Stimulated activated naive CD8-positive, alpha-beta T cell treated with anti-CD3 and anti-CD28 coated beads, Interleukin-15, amount 100 ng/mL, for 72 hours (primary cell): ENCODE measurements at regions not wholly inside any gene's neighbourhood (a gene's known extent, or its start where the extent isn't known, plus 50 kb on each side); places are given as distances from the start of the nearest gene placed in this dataset.
"Not testable (repeated sequence)": the region's sequence is repeated elsewhere in the genome, so short reads cannot be mapped to it uniquely, and the experiment has no call there.

Experiments used
- ATAC-seq: fragments of 150-1000 bp; cut with Tn5 transposase; 2 replicates; pipeline ENCODE4 v1.10.0; 2021; ENCODE audit warnings: mild to moderate bottlenecking, moderate library complexity
- DNase-seq, 2 donors: peaks; one replicate each; pipeline ENCODE4 v3.0.0; 2021 to 2022
- H3K27ac Mint-ChIP-seq, 2 donors: one replicate each; pipeline ENCODE4 v1.8.0; 2022; ENCODE audit warnings: mild to moderate bottlenecking in 2 of 2, mixed read lengths in 2 of 2, moderate library complexity in 2 of 2
- H3K27me3 Mint-ChIP-seq: one replicate; pipeline ENCODE4 v1.8.0; 2022; ENCODE audit warnings: mixed read lengths
- H3K4me1 Mint-ChIP-seq: one replicate; pipeline ENCODE4 v1.8.0; 2022; ENCODE audit warnings: mild to moderate bottlenecking, mixed read lengths
- H3K4me3 Mint-ChIP-seq, 2 donors: one replicate each; pipeline ENCODE4 v1.8.0; 2022; ENCODE audit warnings: mild to moderate bottlenecking in 2 of 2, mixed read lengths in 2 of 2, moderate library complexity in 1 of 2
- H3K9me3 Mint-ChIP-seq, 2 donors: one replicate each; pipeline ENCODE4 v1.8.0; 2022; ENCODE audit warnings: mixed read lengths in 2 of 2

- Mint-ChIP-seq H3K27ac (no peak overlapping the region), H3K4me1 (no peaks in the 10 kb centered on the region), H3K4me3 (no peak overlapping the region), H3K27me3 (no peaks in the 10 kb centered on the region), H3K9me3 (no peaks in the 10 kb centered on the region)
- no peak for DNase-seq
- no peak for ATAC-seq
Observed at GRCh38 chr12:25694072-25694471, 141.0 kb upstream of the LMNTD1 start.

GRCh38 chr12:25695574-25695973 lies 142.5 kb upstream of the LMNTD1 start:
- Mint-ChIP-seq H3K27ac (no peak overlapping the region), H3K4me3 (no peak overlapping the region), H3K27me3 (no peaks in the 10 kb centered on the region), H3K4me1 (no peaks in the 10 kb centered on the region), H3K9me3 (no peaks in the 10 kb centered on the region)
- DNase-seq (no peak), ATAC-seq (no peak)

- Mint-ChIP-seq H3K9me3 (peaks cover 0 to 7% of the 10 kb centered on the region in 2 donors), H3K4me1 (no peaks in the 10 kb centered on the region), H3K4me3 (no peak overlapping the region), H3K27me3 (no peaks in the 10 kb centered on the region), H3K27ac (no peak overlapping the region)
- DNase-seq (no peak), ATAC-seq (no peak)
Observed at GRCh38 chr12:25698772-25699171, 145.7 kb upstream of the LMNTD1 start.

- peaks cover 0 to 7% of the 10 kb centered on the region in 2 donors for H3K9me3 Mint-ChIP-seq
- no peaks in the 10 kb centered on the region for H3K27me3 Mint-ChIP-seq
- no peaks in the 10 kb centered on the region for H3K4me1 Mint-ChIP-seq
- H3K27ac Mint-ChIP-seq = no peak overlapping the region
- no peak for DNase-seq
- H3K4me3 Mint-ChIP-seq = no peak overlapping the region
- no peak for ATAC-seq
Observed at GRCh38 chr12:25699454-25699853, 146.4 kb upstream of the LMNTD1 start.

- Mint-ChIP-seq H3K4me1 (no peaks in the 10 kb centered on the region), H3K27ac (no peak overlapping the region), H3K27me3 (no peaks in the 10 kb centered on the region), H3K4me3 (no peak overlapping the region), H3K9me3 (peaks cover 0 to 9% of the 10 kb centered on the region in 2 donors)
- ATAC-seq (no peak), DNase-seq (no peak)
Observed at GRCh38 chr12:25701290-25701689, 148.2 kb upstream of the LMNTD1 start.

- DNase-seq (no peak), ATAC-seq (no peak)
- no peak overlapping the region for H3K27ac Mint-ChIP-seq
- peaks cover 0 to 14% of the 10 kb centered on the region in 2 donors for H3K9me3 Mint-ChIP-seq
- no peaks in the 10 kb centered on the region for H3K27me3 Mint-ChIP-seq
- H3K4me1 Mint-ChIP-seq = no peaks in the 10 kb centered on the region
- H3K4me3 Mint-ChIP-seq = no peak overlapping the region
Observed at GRCh38 chr12:25702553-25702952, 149.5 kb upstream of the LMNTD1 start.

GRCh38 chr12:25705261-25705660 lies 152.2 kb upstream of the LMNTD1 start:
- no peaks in the 10 kb centered on the region for H3K4me1 Mint-ChIP-seq
- no peak overlapping the region for H3K4me3 Mint-ChIP-seq
- peaks cover 7 to 14% of the 10 kb centered on the region in 2 donors for H3K9me3 Mint-ChIP-seq
- peak overlapping the region in 1 of 2 donors; percentile 8 for H3K27ac Mint-ChIP-seq
- DNase-seq (no peak), ATAC-seq (no peak)
- no peaks in the 10 kb centered on the region for H3K27me3 Mint-ChIP-seq

GRCh38 chr12:25706646-25707045 lies 153.6 kb upstream of the LMNTD1 start:
- not testable (repeated sequence) for ATAC-seq, H3K4me1 Mint-ChIP-seq, H3K27me3 Mint-ChIP-seq, DNase-seq, H3K4me3 Mint-ChIP-seq, H3K27ac Mint-ChIP-seq, H3K9me3 Mint-ChIP-seq

- Mint-ChIP-seq H3K9me3 (peaks cover 7 to 8% of the 10 kb centered on the region in 2 donors), H3K4me3 (no peak overlapping the region), H3K4me1 (no peaks in the 10 kb centered on the region), H3K27ac (no peak overlapping the region), H3K27me3 (no peaks in the 10 kb centered on the region)
- DNase-seq (no peak), ATAC-seq (no peak)
Observed at GRCh38 chr12:25707056-25707455, 154.0 kb upstream of the LMNTD1 start.

GRCh38 chr12:25708661-25709060 lies 155.6 kb upstream of the LMNTD1 start:
- Mint-ChIP-seq H3K4me1 (no peaks in the 10 kb centered on the region), H3K27me3 (no peaks in the 10 kb centered on the region), H3K27ac (no peak overlapping the region), H3K9me3 (peaks cover 7 to 8% of the 10 kb centered on the region in 2 donors), H3K4me3 (no peak overlapping the region)
- ATAC-seq (no peak), DNase-seq (no peak)

- H3K4me1 Mint-ChIP-seq = no peaks in the 10 kb centered on the region
Observed at GRCh38 chr12:25710128-25710527, 157.0 kb upstream of the LMNTD1 start.

GRCh38 chr12:25710938-25711605 lies 158.0 kb upstream of the LMNTD1 start:
- not testable (repeated sequence) for DNase-seq, H3K4me3 Mint-ChIP-seq, ATAC-seq, H3K9me3 Mint-ChIP-seq, H3K4me1 Mint-ChIP-seq, H3K27me3 Mint-ChIP-seq
- H3K27ac Mint-ChIP-seq = peak overlapping the region in 1 of 2 donors; percentile 21

More at GRCh38 chr12:25710128-25710527, 157.0 kb upstream of the LMNTD1 start:
- ATAC-seq (no peak), DNase-seq (no peak)
- H3K4me3 Mint-ChIP-seq = no peak overlapping the region
- peaks cover 7 to 8% of the 10 kb centered on the region in 2 donors for H3K9me3 Mint-ChIP-seq
- H3K27ac Mint-ChIP-seq = no peak overlapping the region
- H3K27me3 Mint-ChIP-seq = no peaks in the 10 kb centered on the region

GRCh38 chr12:25712169-25712568 lies 159.1 kb upstream of the LMNTD1 start:
- Mint-ChIP-seq H3K4me3 (no peak overlapping the region), H3K27me3 (no peaks in the 10 kb centered on the region), H3K27ac (no peak overlapping the region), H3K4me1 (no peaks in the 10 kb centered on the region), H3K9me3 (peaks cover 0 to 7% of the 10 kb centered on the region in 2 donors)
- DNase-seq (no peak), ATAC-seq (no peak)

- no peak overlapping the region for H3K4me3 Mint-ChIP-seq
- H3K27me3 Mint-ChIP-seq = no peaks in the 10 kb centered on the region
- H3K27ac Mint-ChIP-seq = no peak overlapping the region
- DNase-seq (no peak), ATAC-seq (no peak)
- H3K9me3 Mint-ChIP-seq = peaks cover 0 to 6% of the 10 kb centered on the region in 2 donors
- no peaks in the 10 kb centered on the region for H3K4me1 Mint-ChIP-seq
Observed at GRCh38 chr12:25713264-25713663, 160.2 kb upstream of the LMNTD1 start.

- H3K27me3 Mint-ChIP-seq = no peaks in the 10 kb centered on the region
- H3K4me1 Mint-ChIP-seq = no peaks in the 10 kb centered on the region
- ATAC-seq (no peak), DNase-seq (no peak)
- H3K4me3 Mint-ChIP-seq = no peak overlapping the region
- H3K9me3 Mint-ChIP-seq = no peaks in the 10 kb centered on the region
- H3K27ac Mint-ChIP-seq = no peak overlapping the region
Observed at GRCh38 chr12:25714198-25714984, 161.3 kb upstream of the LMNTD1 start.

- H3K9me3 Mint-ChIP-seq = no peaks in the 10 kb centered on the region
- ATAC-seq (no peak), DNase-seq (no peak)
- no peak overlapping the region for H3K4me3 Mint-ChIP-seq
- no peaks in the 10 kb centered on the region for H3K27me3 Mint-ChIP-seq
- H3K4me1 Mint-ChIP-seq = no peaks in the 10 kb centered on the region
- no peak overlapping the region for H3K27ac Mint-ChIP-seq
Observed at GRCh38 chr12:25715102-25715501, 162.0 kb upstream of the LMNTD1 start.
